C4-2B (cell line): ENCODE measurements at regions not wholly inside any gene's neighbourhood (a gene's known extent, or its start where the extent isn't known, plus 50 kb on each side); places are given as distances from the start of the nearest gene placed in this dataset.

ENCODE experiments used
- ZFX ChIP-seq: fragments of 450-650 bp; IDR thresholded peaks from 2 replicates; pipeline ENCODE4 v1.6.1; 2017
- TF ChIP-seq, protein P1 (sequence below): fragments of 450-650 bp; conservative IDR thresholded peaks from 2 replicates; pipeline ENCODE4 v1.5.1; 2017; ENCODE audit warnings: mild to moderate bottlenecking

GRCh38 chr12:13559318-13559978 lies 362.9 kb downstream of the EMP1 start:
- TF ChIP-seq, protein P1, sequence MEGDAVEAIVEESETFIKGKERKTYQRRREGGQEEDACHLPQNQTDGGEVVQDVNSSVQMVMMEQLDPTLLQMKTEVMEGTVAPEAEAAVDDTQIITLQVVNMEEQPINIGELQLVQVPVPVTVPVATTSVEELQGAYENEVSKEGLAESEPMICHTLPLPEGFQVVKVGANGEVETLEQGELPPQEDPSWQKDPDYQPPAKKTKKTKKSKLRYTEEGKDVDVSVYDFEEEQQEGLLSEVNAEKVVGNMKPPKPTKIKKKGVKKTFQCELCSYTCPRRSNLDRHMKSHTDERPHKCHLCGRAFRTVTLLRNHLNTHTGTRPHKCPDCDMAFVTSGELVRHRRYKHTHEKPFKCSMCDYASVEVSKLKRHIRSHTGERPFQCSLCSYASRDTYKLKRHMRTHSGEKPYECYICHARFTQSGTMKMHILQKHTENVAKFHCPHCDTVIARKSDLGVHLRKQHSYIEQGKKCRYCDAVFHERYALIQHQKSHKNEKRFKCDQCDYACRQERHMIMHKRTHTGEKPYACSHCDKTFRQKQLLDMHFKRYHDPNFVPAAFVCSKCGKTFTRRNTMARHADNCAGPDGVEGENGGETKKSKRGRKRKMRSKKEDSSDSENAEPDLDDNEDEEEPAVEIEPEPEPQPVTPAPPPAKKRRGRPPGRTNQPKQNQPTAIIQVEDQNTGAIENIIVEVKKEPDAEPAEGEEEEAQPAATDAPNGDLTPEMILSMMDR: no peak
- TF ChIP-seq ZFX: no peak
